ENCODE measurements at regions not wholly inside any gene's neighbourhood (a gene's known extent, or its start where the extent isn't known, plus 50 kb on each side); places are given as distances from the start of the nearest gene placed in this dataset.

DNA sequence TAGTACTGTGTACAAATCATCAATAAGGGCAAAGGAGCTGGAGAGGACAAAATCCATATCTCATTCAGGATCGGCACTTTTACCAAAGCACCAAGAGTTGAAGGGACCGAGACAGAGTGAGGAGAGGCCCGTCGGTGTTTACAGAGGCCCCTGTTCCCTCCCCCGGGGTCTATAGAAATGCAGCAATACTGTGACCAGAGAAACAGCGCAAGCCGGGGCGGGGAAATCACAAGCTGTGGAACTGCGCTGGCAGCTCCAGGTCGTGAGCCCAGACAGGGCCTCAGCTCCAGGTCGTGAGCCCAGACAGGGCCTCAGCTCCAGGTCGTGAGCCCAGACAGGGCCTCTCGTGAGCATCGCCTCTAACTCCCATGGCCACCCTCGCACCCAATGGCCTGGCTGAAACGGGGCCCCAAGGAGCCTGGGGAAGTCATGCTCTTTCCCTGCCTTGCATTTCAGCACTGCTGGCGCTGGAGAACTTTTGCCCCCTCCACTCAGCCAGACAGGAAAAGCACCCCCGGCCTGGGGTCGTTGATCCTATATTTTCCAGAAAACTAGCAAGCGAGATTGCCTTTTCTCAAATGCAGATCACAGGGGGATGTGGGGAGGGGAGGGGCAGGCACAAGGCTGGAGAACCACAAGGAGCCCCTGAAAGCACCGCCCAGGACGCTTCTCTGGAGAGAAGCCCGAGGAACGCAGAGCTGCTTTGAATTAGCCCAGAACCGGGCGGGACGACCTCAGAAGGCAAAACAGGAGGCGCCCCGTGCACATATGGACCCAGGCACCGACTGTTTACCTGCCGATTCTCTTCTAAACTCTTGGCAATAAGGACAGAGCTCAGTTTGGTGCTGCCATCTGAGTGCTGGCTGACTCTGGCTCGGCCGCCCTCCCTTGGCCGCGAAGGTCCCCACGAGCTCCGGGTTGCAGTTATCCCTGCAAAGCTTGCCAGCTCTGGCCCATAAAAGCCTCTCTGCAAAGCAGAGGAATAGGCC lies 223.7 kb downstream of the ACKR3 start:
- POLR2A ChIA-PET, result no interaction called here

GRCh38 chr2:236794176-236794957 lies 224.7 kb downstream of the ACKR3 start:
- ChIA-PET POLR2A (no interaction called here), CTCF (no interaction called here)
- TF ChIP-seq L3MBTL2 (conservative IDR thresholded peaks at IDR 0.05), result 0 out of 2 replicates have a peak, but pooled peaks have one; percentile 17
- no peak for TF ChIP-seq ARNT (IDR thresholded peaks at IDR 0.05)
- TF ChIP-seq FOXK2 (IDR thresholded peaks at IDR 0.05), result no peak
- no peak for DNase-seq (ENCODE audit: extremely low spot score)

More for the DNA sequence above, 223.7 kb downstream of the ACKR3 start:
- DNase-seq (ENCODE audit: extremely low spot score), result no peak
- no peak for TF ChIP-seq TARDBP (IDR thresholded peaks at IDR 0.05)
- TF ChIP-seq SUZ12 (IDR thresholded peaks at IDR 0.05), result no peak
- TF ChIP-seq FOXK2 (IDR thresholded peaks at IDR 0.05), result no peak
- no peak for TF ChIP-seq NFRKB (IDR thresholded peaks at IDR 0.05)
- TF ChIP-seq SP1 (IDR thresholded peaks at IDR 0.05), result no peak
- TF ChIP-seq HDGF (IDR thresholded peaks at IDR 0.05; ENCODE audit: borderline replicate concordance), result no peak
- TF ChIP-seq ELF4 (IDR thresholded peaks at IDR 0.05), result no peak
- no peak for TF ChIP-seq LEF1 (IDR thresholded peaks at IDR 0.05; ENCODE audit: borderline replicate concordance)
- TF ChIP-seq CTBP1 (IDR thresholded peaks at IDR 0.05; ENCODE audit: borderline replicate concordance), result no peak
- no peak for TF ChIP-seq PKNOX1 (IDR thresholded peaks at IDR 0.05)
- no peak for TF ChIP-seq FOXM1 (IDR thresholded peaks at IDR 0.05; ENCODE audit: borderline replicate concordance)
- no peak for TF ChIP-seq ZNF384 (IDR thresholded peaks at IDR 0.05)
- TF ChIP-seq ARNT (IDR thresholded peaks at IDR 0.05), result no peak
- no peak for TF ChIP-seq FOXA1 (IDR thresholded peaks at IDR 0.05)
- no peak for TF ChIP-seq L3MBTL2 (conservative IDR thresholded peaks at IDR 0.05)
- no peak for TF ChIP-seq BHLHE40 (IDR thresholded peaks at IDR 0.05; ENCODE audit: borderline replicate concordance)
- CTCF ChIA-PET, result no interaction called here

GRCh38 chr2:236795169-236795860 lies 225.7 kb downstream of the ACKR3 start:
- ChIA-PET POLR2A (no interaction called here), CTCF (no interaction called here)
- TF ChIP-seq ELF4 (IDR thresholded peaks at IDR 0.05), result no peak
- TF ChIP-seq CTBP1 (IDR thresholded peaks at IDR 0.05; ENCODE audit: borderline replicate concordance), result no peak
- no peak for TF ChIP-seq ZNF384 (IDR thresholded peaks at IDR 0.05)
- DNase-seq (ENCODE audit: extremely low spot score), result no peak

DNA sequence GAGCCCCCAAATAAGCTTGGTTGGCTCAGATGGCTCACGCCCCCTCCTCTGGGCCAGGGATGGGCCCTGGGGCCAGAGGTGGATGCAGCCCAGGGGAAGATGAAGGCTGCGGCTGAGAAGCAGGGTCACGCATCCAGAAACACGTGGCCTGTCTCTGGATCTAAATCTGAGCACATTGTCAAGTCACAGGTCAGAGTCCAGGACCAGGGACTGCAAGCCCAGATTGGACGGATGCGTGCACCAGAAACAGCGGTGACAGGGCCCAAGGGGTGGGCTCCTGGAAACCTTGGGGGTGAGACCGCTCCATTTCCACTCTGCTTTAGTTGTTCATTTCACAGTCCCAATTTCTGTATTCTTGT lies 226.2 kb downstream of the ACKR3 start:
- no peak for DNase-seq (ENCODE audit: extremely low spot score)
- TF ChIP-seq PKNOX1 (IDR thresholded peaks at IDR 0.05) (no peak), ARNT (IDR thresholded peaks at IDR 0.05) (no peak), FOXK2 (IDR thresholded peaks at IDR 0.05) (no peak), FOXA1 (IDR thresholded peaks at IDR 0.05) (no peak), SUZ12 (IDR thresholded peaks at IDR 0.05) (no peak), BHLHE40 (IDR thresholded peaks at IDR 0.05; ENCODE audit: borderline replicate concordance) (no peak), LEF1 (IDR thresholded peaks at IDR 0.05; ENCODE audit: borderline replicate concordance) (no peak), L3MBTL2 (conservative IDR thresholded peaks at IDR 0.05) (no peak), FOXM1 (IDR thresholded peaks at IDR 0.05; ENCODE audit: borderline replicate concordance) (no peak), NFRKB (IDR thresholded peaks at IDR 0.05) (no peak), CTBP1 (IDR thresholded peaks at IDR 0.05; ENCODE audit: borderline replicate concordance) (no peak), HDGF (IDR thresholded peaks at IDR 0.05; ENCODE audit: borderline replicate concordance) (no peak), ZNF384 (IDR thresholded peaks at IDR 0.05) (no peak), ELF4 (IDR thresholded peaks at IDR 0.05) (no peak)
- ChIA-PET POLR2A (no interaction called here), CTCF (no interaction called here)

DNA sequence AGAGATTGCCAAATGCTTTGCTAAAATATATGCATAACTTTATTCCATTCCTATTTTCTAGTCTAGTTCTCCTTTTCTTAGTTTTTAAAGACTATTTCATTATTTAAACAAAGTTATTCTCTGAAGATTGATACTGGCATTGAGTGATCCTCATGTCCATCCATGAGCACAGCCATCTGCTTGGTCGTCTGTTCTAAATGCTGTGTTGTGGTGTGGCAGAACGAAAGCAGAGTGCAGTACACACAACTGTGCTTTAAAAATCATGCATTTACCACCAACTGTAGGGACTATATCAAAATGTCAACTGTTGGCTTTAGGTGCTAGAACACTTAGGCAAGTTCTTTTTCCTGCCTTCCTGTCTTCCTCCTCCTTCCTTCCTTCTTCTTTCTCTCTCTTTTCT lies 226.6 kb downstream of the ACKR3 start:
- TF ChIP-seq PKNOX1 (IDR thresholded peaks at IDR 0.05) (no peak), TARDBP (IDR thresholded peaks at IDR 0.05) (no peak), NFRKB (IDR thresholded peaks at IDR 0.05) (no peak), FOXM1 (IDR thresholded peaks at IDR 0.05; ENCODE audit: borderline replicate concordance) (no peak), FOXA1 (IDR thresholded peaks at IDR 0.05) (no peak), L3MBTL2 (conservative IDR thresholded peaks at IDR 0.05) (no peak), SP1 (IDR thresholded peaks at IDR 0.05) (no peak), BHLHE40 (IDR thresholded peaks at IDR 0.05; ENCODE audit: borderline replicate concordance) (no peak), FOXK2 (IDR thresholded peaks at IDR 0.05) (no peak)
- POLR2A ChIA-PET, result no interaction called here
- CTCF ChIA-PET, result no interaction called here
- no peak for DNase-seq (ENCODE audit: extremely low spot score)

GRCh38 chr2:236797411-236797810 lies 227.8 kb downstream of the ACKR3 start:
- DNase-seq (ENCODE audit: extremely low spot score), result no peak
- POLR2A ChIA-PET, result no interaction called here
- TF ChIP-seq ARNT (IDR thresholded peaks at IDR 0.05) (no peak), HDGF (IDR thresholded peaks at IDR 0.05; ENCODE audit: borderline replicate concordance) (no peak), TARDBP (IDR thresholded peaks at IDR 0.05) (no peak), BHLHE40 (IDR thresholded peaks at IDR 0.05; ENCODE audit: borderline replicate concordance) (no peak), NFRKB (IDR thresholded peaks at IDR 0.05) (no peak), SP1 (IDR thresholded peaks at IDR 0.05) (no peak), ZNF384 (IDR thresholded peaks at IDR 0.05) (no peak), FOXM1 (IDR thresholded peaks at IDR 0.05; ENCODE audit: borderline replicate concordance) (no peak), LEF1 (IDR thresholded peaks at IDR 0.05; ENCODE audit: borderline replicate concordance) (no peak), SUZ12 (IDR thresholded peaks at IDR 0.05) (no peak), FOXA1 (IDR thresholded peaks at IDR 0.05) (no peak), L3MBTL2 (conservative IDR thresholded peaks at IDR 0.05) (no peak), CTBP1 (IDR thresholded peaks at IDR 0.05; ENCODE audit: borderline replicate concordance) (no peak), ELF4 (IDR thresholded peaks at IDR 0.05) (no peak), PKNOX1 (IDR thresholded peaks at IDR 0.05) (no peak), FOXK2 (IDR thresholded peaks at IDR 0.05) (no peak)
- CTCF ChIA-PET, result no interaction called here

Measured in HEK293T (cell line).